ENCODE measurements at regions not wholly inside any gene's neighbourhood (a gene's known extent, or its start where the extent isn't known, plus 50 kb on each side); places are given as distances from the start of the nearest gene placed in this dataset.

DNA sequence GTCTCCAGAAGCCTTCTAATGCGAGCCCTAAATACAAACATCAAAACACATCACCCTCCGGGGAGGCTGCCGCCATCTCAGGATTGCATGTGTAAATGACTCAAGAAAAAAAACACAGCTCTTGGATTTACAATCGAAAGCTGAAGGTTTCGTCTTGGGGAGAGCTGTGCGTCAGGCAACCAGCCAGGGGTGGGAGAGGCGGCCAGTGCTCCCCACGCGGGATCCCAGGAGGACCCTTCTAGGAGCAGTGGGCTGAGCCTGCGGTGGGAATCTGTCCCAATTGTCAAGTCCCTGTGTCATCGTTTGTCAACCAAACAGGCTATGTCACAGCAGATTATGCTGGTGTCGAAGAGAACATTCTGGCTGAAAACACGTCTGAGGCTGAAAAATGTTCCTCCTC, 209.7 kb downstream of the ABCC12 start:
- TF ChIP-seq POLR2A (IDR thresholded peaks at IDR 0.05), result no peak
- TF ChIP-seq, protein P1, sequence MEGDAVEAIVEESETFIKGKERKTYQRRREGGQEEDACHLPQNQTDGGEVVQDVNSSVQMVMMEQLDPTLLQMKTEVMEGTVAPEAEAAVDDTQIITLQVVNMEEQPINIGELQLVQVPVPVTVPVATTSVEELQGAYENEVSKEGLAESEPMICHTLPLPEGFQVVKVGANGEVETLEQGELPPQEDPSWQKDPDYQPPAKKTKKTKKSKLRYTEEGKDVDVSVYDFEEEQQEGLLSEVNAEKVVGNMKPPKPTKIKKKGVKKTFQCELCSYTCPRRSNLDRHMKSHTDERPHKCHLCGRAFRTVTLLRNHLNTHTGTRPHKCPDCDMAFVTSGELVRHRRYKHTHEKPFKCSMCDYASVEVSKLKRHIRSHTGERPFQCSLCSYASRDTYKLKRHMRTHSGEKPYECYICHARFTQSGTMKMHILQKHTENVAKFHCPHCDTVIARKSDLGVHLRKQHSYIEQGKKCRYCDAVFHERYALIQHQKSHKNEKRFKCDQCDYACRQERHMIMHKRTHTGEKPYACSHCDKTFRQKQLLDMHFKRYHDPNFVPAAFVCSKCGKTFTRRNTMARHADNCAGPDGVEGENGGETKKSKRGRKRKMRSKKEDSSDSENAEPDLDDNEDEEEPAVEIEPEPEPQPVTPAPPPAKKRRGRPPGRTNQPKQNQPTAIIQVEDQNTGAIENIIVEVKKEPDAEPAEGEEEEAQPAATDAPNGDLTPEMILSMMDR (IDR thresholded peaks at IDR 0.05), result no peak
